ENCODE measurements at regions not wholly inside any gene's neighbourhood (a gene's known extent, or its start where the extent isn't known, plus 50 kb on each side); places are given as distances from the start of the nearest gene placed in this dataset.

GRCh38 chr6:166046226-166046625 lies 121.4 kb downstream of the TBXT start:
- no peak for DNase-seq

DNA sequence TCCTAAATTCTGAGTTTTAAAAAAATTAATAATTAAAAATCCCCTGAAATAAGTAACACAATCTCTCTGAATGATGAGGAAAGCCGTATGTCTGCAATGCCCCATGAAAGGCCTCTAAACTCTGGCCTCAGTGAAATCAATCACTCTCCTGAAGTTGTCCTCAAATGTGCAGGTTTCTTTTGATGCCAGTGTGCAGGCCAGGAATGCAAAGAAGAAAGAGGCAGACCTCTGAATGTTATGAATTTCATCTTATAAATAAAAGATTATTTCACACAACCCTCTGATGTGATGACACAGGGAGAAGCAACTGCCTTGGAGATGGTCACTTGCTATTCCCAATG lies 121.8 kb downstream of the TBXT start:
- DNase-seq, result no peak

DNA sequence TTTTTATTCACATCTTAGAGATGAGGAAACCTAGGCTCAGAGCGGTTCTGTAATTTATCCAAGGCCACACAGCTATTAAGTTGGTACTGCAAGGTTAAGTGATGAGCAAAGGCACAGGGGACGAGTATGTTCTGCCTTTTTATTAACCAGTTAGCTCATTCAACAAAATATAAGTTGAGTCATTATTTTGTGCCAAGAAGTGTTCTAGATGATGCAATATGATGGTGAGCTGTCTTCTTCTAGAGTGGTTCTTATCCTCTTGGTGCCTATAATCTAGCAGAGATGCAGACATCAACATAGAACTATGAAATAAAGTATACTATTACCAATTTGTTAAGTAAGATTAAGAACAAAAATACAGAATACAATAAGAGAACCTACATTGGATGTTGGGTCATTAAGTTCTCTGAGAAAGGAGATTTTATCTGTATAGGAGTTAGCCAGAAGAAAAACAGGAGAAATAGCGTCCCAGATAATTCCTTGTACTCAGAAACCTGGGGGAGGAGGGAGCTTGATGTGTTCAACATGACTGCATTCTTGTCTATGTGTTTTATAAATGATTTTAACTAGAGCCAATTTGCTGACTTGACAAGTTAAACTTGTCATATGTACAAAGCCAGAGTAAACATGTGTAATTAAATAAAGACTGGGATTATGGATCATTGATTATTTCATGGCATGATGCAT lies 122.3 kb downstream of the TBXT start:
- no peak for DNase-seq

DNA sequence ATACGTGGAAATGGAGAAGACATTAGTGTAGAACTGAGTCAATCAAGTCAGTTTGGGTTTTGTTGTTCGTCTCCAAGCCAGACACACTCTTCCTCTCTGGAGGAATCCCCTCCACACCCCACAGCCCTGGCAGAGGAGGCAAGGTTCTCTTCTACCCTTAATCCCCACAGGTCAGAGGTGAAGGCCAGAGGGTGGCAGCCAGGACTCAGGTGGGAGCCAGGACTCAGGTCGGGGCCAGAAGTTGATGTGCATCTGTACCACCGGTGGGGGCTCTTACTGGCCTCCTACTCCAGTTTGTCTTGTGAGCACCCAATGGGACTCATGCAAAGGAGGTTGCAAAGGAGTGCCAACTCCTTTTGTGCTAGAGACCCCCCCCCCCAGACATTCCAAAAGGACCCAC lies 126.4 kb downstream of the TBXT start:
- no peak for DNase-seq

DNA sequence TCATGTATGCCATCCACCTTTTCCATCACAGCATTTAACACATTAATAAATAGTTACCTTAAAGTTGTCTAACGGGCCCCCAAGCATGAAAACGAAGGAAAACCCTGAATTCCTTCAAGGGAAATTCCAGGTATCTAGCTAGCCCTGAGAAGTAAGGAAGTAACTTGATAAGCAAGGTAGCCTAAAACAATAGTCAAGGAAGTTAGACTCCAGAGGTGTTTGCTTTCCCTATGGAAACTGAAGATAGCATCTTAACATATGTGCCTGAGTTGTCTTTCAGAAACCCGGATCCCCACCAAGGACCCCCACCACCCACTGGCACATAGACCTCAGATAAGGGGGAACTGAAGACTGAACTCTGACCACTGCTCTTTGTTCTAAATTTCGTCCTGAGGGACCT lies 127.4 kb downstream of the TBXT start:
- no peak for DNase-seq

DNA sequence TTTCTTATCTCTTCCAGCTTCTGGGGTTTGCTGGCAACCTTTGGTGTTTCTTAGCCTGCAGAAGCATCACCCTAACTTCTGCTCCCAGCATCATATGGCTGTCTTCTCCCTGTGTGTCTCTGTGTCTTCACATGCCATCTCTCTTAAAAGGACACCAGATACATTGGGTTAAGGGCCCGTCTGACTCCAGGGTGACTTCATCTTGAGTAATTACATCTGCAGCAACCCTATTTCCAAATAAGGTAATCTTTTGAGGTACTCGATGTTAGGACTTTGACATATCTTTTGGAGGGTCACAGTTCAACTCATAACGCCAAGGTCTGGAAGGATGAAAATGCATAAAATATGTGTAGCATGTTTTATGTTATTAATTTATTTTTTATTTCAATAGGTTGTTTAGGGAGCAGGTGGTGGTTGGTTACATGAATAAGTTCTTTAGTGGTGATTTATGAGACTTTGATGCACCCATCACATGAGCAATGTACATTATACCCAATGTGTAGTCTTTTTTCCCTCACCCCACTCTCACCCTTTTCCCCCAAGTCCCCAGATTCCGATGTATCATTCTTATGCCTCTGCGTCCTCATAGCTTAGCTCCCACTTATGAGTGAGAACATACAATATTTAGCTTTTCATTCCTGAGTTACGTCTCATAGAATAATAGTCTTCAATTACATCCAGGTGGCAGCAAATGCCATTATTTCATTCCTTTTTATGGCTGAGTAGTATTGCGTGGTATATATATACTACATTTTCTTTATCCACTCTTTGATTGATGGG lies 131.1 kb downstream of the TBXT start:
- no peak for DNase-seq

DNA sequence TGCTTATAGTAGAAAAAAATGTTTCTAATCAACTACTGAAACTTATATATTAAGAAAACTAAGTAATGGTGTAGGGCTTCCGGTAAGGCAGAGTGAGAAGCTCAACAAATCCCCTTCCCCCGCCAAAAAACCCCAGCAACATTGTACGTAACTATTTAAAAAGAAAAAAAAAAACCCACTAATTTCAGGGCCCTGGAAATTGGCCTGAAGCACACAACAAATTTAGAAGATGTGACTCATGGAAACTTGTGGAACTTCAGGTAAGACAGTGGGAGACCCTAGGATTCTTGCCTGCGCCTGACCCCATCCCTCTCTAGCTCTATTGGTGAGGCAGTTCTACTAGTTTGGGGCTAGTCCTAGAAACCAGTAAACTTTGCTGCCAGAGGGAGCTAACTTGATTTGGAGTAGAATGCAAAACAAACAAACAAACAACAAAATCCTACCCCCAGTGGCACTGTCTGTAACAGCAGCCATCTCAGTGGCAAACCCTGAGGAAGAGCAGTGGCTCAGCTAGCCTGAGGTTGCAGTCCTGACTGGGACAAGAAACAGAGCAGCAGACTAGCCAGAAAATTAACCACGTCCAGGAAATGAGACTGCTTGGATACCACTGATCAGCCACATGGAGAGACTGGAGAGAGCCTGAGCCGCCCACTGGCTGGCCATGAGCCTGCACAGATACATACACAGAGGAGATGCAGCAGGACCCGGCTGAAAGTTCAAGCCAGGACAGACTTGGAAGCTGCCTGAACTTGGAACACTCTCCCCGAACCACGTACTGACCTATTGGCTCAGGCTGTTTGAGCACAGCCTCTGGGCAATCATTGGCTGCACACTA lies 135.1 kb downstream of the TBXT start:
- no peak for DNase-seq

DNA sequence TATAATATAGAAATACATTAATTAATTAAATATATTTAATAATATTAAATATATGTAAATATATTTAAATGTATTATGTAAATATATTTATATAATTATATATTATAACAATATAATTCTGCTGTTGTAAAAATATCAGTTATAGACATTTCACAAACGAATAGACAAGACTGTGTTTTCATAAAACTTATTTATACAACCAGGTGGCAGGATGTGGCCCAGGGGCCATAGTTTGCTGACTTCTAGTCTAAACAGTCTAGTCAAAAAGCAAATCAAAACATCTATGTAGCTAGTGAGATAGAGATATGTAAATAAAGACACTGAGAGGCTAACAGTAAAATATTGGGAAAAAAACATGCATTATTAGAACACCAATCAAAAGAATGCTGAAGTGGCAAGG lies 136.4 kb downstream of the TBXT start:
- no peak for DNase-seq

- DNase-seq, result no peak
Measured at GRCh38 chr6:166029506-166029905, 138.1 kb downstream of the TBXT start.

DNA sequence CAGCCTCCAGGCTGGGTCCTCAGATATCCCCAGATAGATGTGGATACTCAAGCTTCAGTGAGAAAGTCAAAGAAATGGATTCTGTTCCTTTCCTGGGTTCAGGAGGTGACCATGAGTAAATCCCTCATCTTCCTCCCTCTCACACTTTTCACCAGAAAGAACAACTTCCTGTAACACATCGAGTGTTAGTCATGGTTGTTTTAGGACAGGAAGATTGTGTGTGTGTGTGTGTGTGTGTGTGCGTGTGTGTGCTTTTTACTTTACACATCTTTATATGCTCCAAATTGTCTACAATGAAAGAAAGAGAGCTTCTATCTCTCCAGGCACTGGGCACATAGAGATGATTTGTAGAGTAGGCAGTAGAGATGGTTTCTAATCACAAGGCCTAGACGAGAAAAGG lies 139.9 kb downstream of the TBXT start:
- no peak for DNase-seq

- DNase-seq, result no peak
Measured at GRCh38 chr6:166026586-166027126, 141.0 kb downstream of the TBXT start.

DNA sequence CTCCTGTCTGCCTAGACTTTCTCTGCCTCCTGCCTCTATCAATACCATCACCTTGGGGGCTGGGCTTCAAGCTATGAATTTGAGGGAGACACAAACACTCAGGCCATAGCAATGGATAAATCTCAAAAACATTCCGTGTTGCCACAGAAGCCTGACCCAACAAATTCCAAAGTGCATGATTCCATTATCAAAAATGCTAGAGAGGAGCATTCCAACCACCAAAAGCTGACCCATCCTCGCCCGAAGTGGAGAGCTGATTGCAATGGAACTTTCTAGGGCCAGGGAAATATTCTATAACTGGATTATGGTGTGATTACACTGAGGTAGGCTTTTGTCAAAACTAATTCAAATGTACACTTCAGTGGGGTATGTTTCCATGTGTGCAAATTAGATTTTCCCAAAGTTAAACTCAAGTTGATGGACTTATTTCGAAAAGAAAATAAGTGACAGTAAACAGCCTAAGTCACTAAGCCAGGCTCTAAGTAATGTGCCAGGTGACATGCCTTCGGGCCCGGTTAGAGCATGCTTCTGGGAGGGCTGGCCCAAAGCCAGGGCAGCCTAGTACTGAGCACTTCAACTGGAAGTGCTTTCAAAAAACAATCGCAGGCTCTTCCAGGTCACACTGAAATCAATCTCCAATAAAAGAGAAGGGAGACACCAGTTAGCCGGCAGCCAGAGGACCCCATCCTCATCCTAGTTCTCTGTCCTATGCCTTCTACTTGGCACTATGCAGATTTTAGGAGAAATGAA lies 142.3 kb downstream of the TBXT start:
- DNase-seq, result no peak

- DNase-seq, result no peak
Measured at GRCh38 chr6:166024252-166024651, 143.4 kb downstream of the TBXT start.

- no peak for DNase-seq
Measured at GRCh38 chr6:166023273-166023989, 144.2 kb downstream of the TBXT start.

- no peak for DNase-seq
Measured at GRCh38 chr6:166021429-166021828, 146.2 kb downstream of the TBXT start.

- DNase-seq, result no peak
Measured at GRCh38 chr6:166019214-166019613, 148.4 kb downstream of the TBXT start.

- DNase-seq, result no peak
Measured at GRCh38 chr6:166017032-166017635, 150.5 kb downstream of the TBXT start.

- DNase-seq, result no peak
Measured at GRCh38 chr6:166014966-166015365, 152.7 kb downstream of the TBXT start.

GRCh38 chr6:166010136-166010960 lies 157.3 kb downstream of the TBXT start:
- no peak for DNase-seq

DNA sequence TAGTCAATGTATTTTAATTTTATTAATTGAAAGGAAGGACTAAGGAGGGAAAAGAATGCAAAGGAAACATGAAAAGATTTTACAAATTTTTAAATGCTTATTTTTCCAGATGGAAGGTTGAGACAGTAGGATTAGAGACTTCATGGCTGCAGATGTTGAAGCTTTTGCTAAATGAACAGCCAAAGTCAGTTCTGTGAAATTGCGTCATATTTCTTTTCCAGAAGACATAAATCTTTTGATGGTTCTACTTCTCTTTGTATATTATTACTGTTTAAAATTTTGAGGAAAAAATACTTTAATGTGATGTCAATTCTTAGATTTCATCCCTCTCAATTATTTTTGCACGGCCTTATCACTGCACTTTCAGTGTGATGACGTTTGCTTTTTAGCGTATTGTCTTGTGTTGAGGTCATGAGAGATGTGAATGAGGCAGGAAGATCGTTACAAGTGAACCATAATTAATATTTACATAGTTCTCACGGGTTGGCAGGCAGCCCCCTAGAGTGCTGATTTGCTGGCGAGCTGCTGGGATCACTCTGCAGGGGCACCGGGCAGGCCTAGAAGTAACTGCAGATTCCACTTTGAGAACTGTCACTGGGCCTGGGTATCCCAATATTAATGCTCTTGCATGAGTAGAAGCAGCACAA lies 158.1 kb downstream of the TBXT start:
- no peak for DNase-seq

Data from NCI-H2107 (cell line).